ENCODE measurements at regions not wholly inside any gene's neighbourhood (a gene's known extent, or its start where the extent isn't known, plus 50 kb on each side); places are given as distances from the start of the nearest gene placed in this dataset.

- Histone ChIP-seq H3K27ac (ENCODE audit: control insufficient read depth, insufficient read depth) (no peak overlapping the region), H2AFZ (ENCODE audit: control insufficient read depth, low read depth, low read length) (no peak overlapping the region), H3K9me3 (replicated peaks; ENCODE audit: control insufficient read depth, insufficient read depth, low read length) (no peaks in the 10 kb centered on the region), H4K20me1 (ENCODE audit: control insufficient read depth, insufficient read depth) (no peaks in the 10 kb centered on the region), H3K79me2 (ENCODE audit: control insufficient read depth, insufficient read depth, low read length) (no peaks in the 10 kb centered on the region), H3K4me2 (ENCODE audit: control insufficient read depth, insufficient read depth) (no peak overlapping the region), H3K4me3 (no peak overlapping the region), H3K4me1 (ENCODE audit: control insufficient read depth, insufficient read depth, low read length) (no peaks in the 10 kb centered on the region), H3K9ac (ENCODE audit: control insufficient read depth, insufficient read depth, low read length) (no peak overlapping the region), H3K27me3 (replicated peaks in 1 of 2; ENCODE audit: control insufficient read depth in 2 of 2, insufficient read depth in 2 of 2, low read length in 1 of 2) (no peaks in the 10 kb centered on the region), H3K36me3 (ENCODE audit: control insufficient read depth in 2 of 2, insufficient read depth in 2 of 2, low read length in 1 of 2) (no peaks in the 10 kb centered on the region)
- ChIA-PET SMC1A (ENCODE audit: uncharacterized antibody, unreplicated experiment) (interaction anchor here (0.6 to 0.9 kb wide), 3 partner anchors 8 to 210 kb away, joined by 3 read pairs; no protein-coding TSS in a partner anchor), POLR2A (no interaction called here), CTCF (no interaction called here), RAD21 (ENCODE audit: unreplicated experiment) (no interaction called here)
- FAIRE-seq (no peak), ATAC-seq (no peak), DNase-seq (ENCODE audit: low read depth, low spot score) (no peak)
- intact Hi-C loops (cut with micrococcal nuclease; ENCODE audit: unreplicated experiment) (no loop called here), in situ Hi-C loops (cut with MboI) (no loop called here)
- no TSS peak for BruUV-seq (replicated peaks)
- WGBS (ENCODE audit: insufficient coverage, insufficient replicate concordance, low lambda C conversion rate, missing lambda C conversion rate), result 16% methylated on average over 7 of the region's 7 CpGs
- no peak for TF ChIP-seq SRF (IDR thresholded peaks at IDR 0.05; ENCODE audit: low read depth in 2 of 2, low read length in 2 of 2)
- no peak for TF ChIP-seq ZNF384 (IDR thresholded peaks at IDR 0.05; ENCODE audit: borderline replicate concordance, low read depth, low read length)
These were observed 2545.3 kb downstream of the PCDH9 start for GRCh38 chr13:64684685-64685431.

- CTCF ChIA-PET, result no interaction called here
- H3K36me3 ChIP-seq (ENCODE audit: control insufficient read depth in 2 of 2, insufficient read depth in 2 of 2, low read length in 1 of 2), result no peaks in the 10 kb centered on the region
- in situ Hi-C loops (cut with MboI) (no loop called here), intact Hi-C loops (cut with micrococcal nuclease; ENCODE audit: unreplicated experiment) (no loop called here)
- DNase-seq (ENCODE audit: low read depth, low spot score) (no peak), ATAC-seq (no peak), FAIRE-seq (no peak)
- no peak overlapping the region for H2AFZ ChIP-seq (ENCODE audit: control insufficient read depth, low read depth, low read length)
- H3K4me1 ChIP-seq (ENCODE audit: control insufficient read depth, insufficient read depth, low read length), result no peaks in the 10 kb centered on the region
- RAD21 ChIA-PET (ENCODE audit: unreplicated experiment), result no interaction called here
- SMC1A ChIA-PET (ENCODE audit: uncharacterized antibody, unreplicated experiment), result no interaction called here
- no peaks in the 10 kb centered on the region for H3K9me3 ChIP-seq (replicated peaks; ENCODE audit: control insufficient read depth, insufficient read depth, low read length)
- 4% methylated on average over 3 of the region's 3 CpGs for WGBS (ENCODE audit: insufficient coverage, insufficient replicate concordance, low lambda C conversion rate, missing lambda C conversion rate)
- BruUV-seq (replicated peaks), result no TSS peak
- H3K27ac ChIP-seq (ENCODE audit: control insufficient read depth, insufficient read depth), result no peak overlapping the region
- no peak overlapping the region for H3K4me3 ChIP-seq
- H4K20me1 ChIP-seq (ENCODE audit: control insufficient read depth, insufficient read depth), result no peaks in the 10 kb centered on the region
- H3K27me3 ChIP-seq (replicated peaks in 1 of 2; ENCODE audit: control insufficient read depth in 2 of 2, insufficient read depth in 2 of 2, low read length in 1 of 2), result no peaks in the 10 kb centered on the region
- H3K79me2 ChIP-seq (ENCODE audit: control insufficient read depth, insufficient read depth, low read length), result no peaks in the 10 kb centered on the region
- no peak overlapping the region for H3K9ac ChIP-seq (ENCODE audit: control insufficient read depth, insufficient read depth, low read length)
- H3K4me2 ChIP-seq (ENCODE audit: control insufficient read depth, insufficient read depth), result no peak overlapping the region
- POLR2A ChIA-PET, result no interaction called here
- TF ChIP-seq CBFB (IDR thresholded peaks at IDR 0.05; ENCODE audit: low read depth) (no peak), HDAC6 (IDR thresholded peaks at IDR 0.05; ENCODE audit: unreplicated experiment) (no peak), PAX8 (IDR thresholded peaks at IDR 0.05) (no peak), BCL11A (IDR thresholded peaks at IDR 0.05; ENCODE audit: low read depth, low read length) (no peak), REST (IDR thresholded peaks at IDR 0.05; ENCODE audit: low read depth, low read length) (no peak), CUX1 (IDR thresholded peaks at IDR 0.05; ENCODE audit: insufficient replicate concordance, low read depth, low read length) (no peak)
These were observed 2546.0 kb downstream of the PCDH9 start for GRCh38 chr13:64684108-64684507.
